Activated CD8-positive, alpha-beta T cell treated with anti-CD3 and anti-CD28 coated beads for 36 hours (primary cell): ENCODE measurements at regions not wholly inside any gene's neighbourhood (a gene's known extent, or its start where the extent isn't known, plus 50 kb on each side); places are given as distances from the start of the nearest gene placed in this dataset.

Source experiments
- ATAC-seq: fragments of 200-7000 bp; cut with Tn5 transposase; one replicate; pipeline ENCODE4 v1.10.0; 2021; ENCODE audit warnings: mild to moderate bottlenecking, moderate library complexity
- CTCF ChIA-PET: fragments of 350-600 bp; sonication (Branson Sonifier 250); formaldehyde crosslinking; loops from one replicate; lab custom pipeline; 2021; ENCODE audit warnings: antibody characterized with exemption; lab: Charles Lee
- POLR2A ChIA-PET: fragments of 350-600 bp; sonication (Branson Sonifier 250); formaldehyde crosslinking; loops from one replicate; lab custom pipeline; 2021; ENCODE audit warnings: antibody characterized with exemption; lab: Charles Lee
- DNase-seq: peaks from one replicate; pipeline ENCODE4 v3.0.0-alpha.2; 2020
- H3K27ac Mint-ChIP-seq: one replicate; pipeline ENCODE4 v1.8.0; 2021; ENCODE audit warnings: mild to moderate bottlenecking, mixed read lengths
- H3K27me3 Mint-ChIP-seq: one replicate; pipeline ENCODE4 v1.8.0; 2021; ENCODE audit warnings: mixed read lengths
- H3K36me3 Mint-ChIP-seq: one replicate; pipeline ENCODE4 v1.8.0; 2021; ENCODE audit warnings: low read depth, mixed read lengths
- H3K4me1 Mint-ChIP-seq: one replicate; pipeline ENCODE4 v1.8.0; 2021; ENCODE audit warnings: low read depth, mixed read lengths
- H3K4me3 Mint-ChIP-seq: one replicate; pipeline ENCODE4 v1.8.0; 2021; ENCODE audit warnings: mild to moderate bottlenecking, moderate library complexity, mixed read lengths
- H3K9me3 Mint-ChIP-seq: one replicate; pipeline ENCODE4 v1.8.0; 2021; ENCODE audit warnings: mixed read lengths
- intact Hi-C: fragments of 100-400 bp; cut with micrococcal nuclease; formaldehyde crosslinking; loops from one replicate; pipeline ENCODE4 v1.10.0; 2022
- TF ChIP-seq, protein P1 (sequence below): fragments of 200-600 bp; IDR thresholded peaks from one replicate; pipeline ENCODE4 v1.8.0; 2022; ENCODE audit warnings: antibody characterized with exemption, mild to moderate bottlenecking

DNA sequence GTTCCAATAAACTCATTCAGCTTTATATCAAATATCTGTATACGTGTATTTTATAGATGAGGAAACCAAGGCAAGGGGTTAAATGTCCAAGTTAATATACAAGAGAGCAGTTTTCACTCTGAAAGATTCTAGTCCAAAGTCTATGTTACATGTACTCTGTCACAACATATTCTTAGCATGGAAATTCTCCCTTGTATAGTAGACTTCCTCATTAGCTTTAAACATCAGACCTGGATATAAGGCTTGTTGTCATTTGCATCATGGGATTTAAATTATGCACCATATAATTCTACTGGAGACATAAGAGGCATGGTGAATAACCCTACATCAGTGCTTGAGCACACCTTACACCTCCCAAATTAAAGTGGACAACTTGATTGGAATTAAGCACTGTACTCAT, 681.9 kb upstream of the CCDC179 start:
- H3K9me3 Mint-ChIP-seq = peaks cover 2% of the 10 kb centered on the region
- intact Hi-C loops = no loop called here
- H3K4me3 Mint-ChIP-seq = no peak overlapping the region
- no peaks in the 10 kb centered on the region for H3K27me3 Mint-ChIP-seq
- TF ChIP-seq, protein P1, sequence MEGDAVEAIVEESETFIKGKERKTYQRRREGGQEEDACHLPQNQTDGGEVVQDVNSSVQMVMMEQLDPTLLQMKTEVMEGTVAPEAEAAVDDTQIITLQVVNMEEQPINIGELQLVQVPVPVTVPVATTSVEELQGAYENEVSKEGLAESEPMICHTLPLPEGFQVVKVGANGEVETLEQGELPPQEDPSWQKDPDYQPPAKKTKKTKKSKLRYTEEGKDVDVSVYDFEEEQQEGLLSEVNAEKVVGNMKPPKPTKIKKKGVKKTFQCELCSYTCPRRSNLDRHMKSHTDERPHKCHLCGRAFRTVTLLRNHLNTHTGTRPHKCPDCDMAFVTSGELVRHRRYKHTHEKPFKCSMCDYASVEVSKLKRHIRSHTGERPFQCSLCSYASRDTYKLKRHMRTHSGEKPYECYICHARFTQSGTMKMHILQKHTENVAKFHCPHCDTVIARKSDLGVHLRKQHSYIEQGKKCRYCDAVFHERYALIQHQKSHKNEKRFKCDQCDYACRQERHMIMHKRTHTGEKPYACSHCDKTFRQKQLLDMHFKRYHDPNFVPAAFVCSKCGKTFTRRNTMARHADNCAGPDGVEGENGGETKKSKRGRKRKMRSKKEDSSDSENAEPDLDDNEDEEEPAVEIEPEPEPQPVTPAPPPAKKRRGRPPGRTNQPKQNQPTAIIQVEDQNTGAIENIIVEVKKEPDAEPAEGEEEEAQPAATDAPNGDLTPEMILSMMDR = no peak
- DNase-seq (no peak), ATAC-seq (no peak)
- ChIA-PET CTCF (no interaction called here), POLR2A (no interaction called here)
- no peaks in the 10 kb centered on the region for H3K4me1 Mint-ChIP-seq
- H3K36me3 Mint-ChIP-seq = no peaks in the 10 kb centered on the region
- no peak overlapping the region for H3K27ac Mint-ChIP-seq

DNA sequence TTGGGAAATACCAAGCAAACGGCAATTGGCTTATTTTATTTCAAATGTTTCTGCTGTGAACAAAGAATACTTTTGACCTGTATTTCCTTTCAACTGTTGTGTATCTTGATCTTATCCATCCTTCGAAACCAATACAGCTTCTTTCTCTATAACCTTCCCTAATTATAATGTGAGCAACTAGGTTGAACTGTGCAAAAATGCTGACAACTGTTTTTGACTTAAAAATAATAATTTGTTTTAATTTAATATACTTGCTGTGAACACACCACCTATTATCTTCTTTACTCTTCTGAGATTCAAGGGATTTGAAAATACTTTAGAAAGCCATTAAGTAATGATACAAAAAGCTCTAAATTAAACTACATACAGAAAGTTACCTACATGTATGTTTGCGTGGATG, 682.5 kb upstream of the CCDC179 start:
- Mint-ChIP-seq H3K36me3 (no peaks in the 10 kb centered on the region), H3K27ac (no peak overlapping the region), H3K9me3 (peaks cover 2% of the 10 kb centered on the region), H3K4me3 (no peak overlapping the region), H3K4me1 (no peaks in the 10 kb centered on the region), H3K27me3 (no peaks in the 10 kb centered on the region)
- DNase-seq = no peak
- ATAC-seq = no peak
- intact Hi-C loops = no loop called here
- TF ChIP-seq, protein P1 = no peak
- ChIA-PET CTCF (no interaction called here), POLR2A (no interaction called here)

DNA sequence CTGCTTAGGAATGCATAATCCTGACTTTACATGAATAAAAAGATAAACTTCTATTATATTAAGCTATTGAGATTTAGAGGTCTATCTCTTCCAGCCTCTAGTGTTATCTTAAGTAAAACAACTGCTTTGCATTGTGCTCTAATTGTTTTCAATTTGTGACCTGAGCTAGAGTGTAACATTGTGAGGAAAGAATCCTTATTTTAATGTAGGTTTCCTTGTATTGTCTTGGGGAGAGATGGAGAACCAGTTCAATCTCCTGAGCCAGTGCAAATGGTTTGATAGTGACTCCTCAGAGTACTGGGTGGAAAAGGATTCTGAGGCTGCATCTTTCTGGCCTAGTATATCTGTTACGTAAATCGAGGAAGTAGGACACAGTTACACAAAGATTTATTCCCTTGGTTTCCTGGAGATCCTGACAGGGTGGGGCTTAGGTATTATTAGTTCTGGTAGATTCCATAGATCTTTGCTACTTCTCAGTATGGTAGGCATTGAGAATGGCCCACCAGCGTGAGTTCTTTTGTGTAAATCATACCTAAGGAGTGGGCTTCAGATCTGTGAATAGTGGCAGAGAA, 683.5 kb upstream of the CCDC179 start:
- H3K36me3 Mint-ChIP-seq = no peaks in the 10 kb centered on the region
- H3K9me3 Mint-ChIP-seq = peaks cover 2% of the 10 kb centered on the region
- intact Hi-C loops = no loop called here
- POLR2A ChIA-PET = no interaction called here
- no peak overlapping the region for H3K4me3 Mint-ChIP-seq
- TF ChIP-seq, protein P1 = no peak
- CTCF ChIA-PET = no interaction called here
- no peak overlapping the region for H3K27ac Mint-ChIP-seq
- no peaks in the 10 kb centered on the region for H3K27me3 Mint-ChIP-seq
- no peaks in the 10 kb centered on the region for H3K4me1 Mint-ChIP-seq
- DNase-seq = no peak
- ATAC-seq = no peak

DNA sequence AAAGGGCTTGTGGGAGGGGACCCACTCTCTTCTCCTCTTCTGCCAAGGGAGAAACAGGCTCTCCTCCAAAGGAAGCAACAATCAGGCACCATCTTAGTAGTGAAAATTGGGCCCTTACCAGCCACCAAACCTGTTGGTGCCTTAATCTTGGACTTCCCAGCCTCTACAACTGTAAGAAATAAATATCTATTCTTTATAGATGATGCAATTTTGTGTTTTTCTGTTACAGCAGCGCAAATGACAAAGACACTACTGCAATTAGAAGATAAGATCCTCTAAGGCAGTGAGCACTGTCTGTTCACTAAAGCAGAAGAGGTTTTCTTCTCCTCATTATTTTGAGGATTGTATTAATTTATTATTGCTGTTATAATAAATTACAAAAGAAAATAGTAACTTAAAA, 691.4 kb upstream of the CCDC179 start:
- ChIA-PET CTCF (no interaction called here), POLR2A (no interaction called here)
- Mint-ChIP-seq H3K4me3 (no peak overlapping the region), H3K27ac (no peak overlapping the region), H3K27me3 (no peaks in the 10 kb centered on the region), H3K36me3 (no peaks in the 10 kb centered on the region), H3K9me3 (peaks cover 5% of the 10 kb centered on the region), H3K4me1 (no peaks in the 10 kb centered on the region)
- DNase-seq (no peak), ATAC-seq (no peak)
- intact Hi-C loops = no loop called here
- TF ChIP-seq, protein P1 = no peak

DNA sequence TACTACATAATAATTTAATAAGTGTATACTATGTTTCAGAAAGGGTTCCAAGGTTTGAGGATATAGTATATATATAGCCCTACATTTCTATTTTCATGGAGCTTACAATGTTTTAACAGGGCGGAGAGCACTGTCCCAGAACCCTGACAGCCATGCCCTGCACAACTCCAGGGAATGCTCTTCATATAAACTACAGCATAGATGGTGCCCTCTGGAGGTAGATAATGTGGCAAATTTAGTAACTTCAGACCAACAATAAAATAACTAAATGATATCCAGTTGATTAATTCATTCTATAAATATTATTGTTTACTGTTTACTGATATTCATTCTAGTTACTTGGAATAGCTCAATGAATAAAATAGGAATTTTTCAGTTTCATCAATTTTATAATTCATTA, 693.7 kb upstream of the CCDC179 start:
- H3K9me3 Mint-ChIP-seq = peaks cover 5% of the 10 kb centered on the region
- no peak overlapping the region for H3K4me3 Mint-ChIP-seq
- POLR2A ChIA-PET = no interaction called here
- H3K36me3 Mint-ChIP-seq = no peaks in the 10 kb centered on the region
- ATAC-seq (no peak), DNase-seq (no peak)
- H3K27me3 Mint-ChIP-seq = no peaks in the 10 kb centered on the region
- no peaks in the 10 kb centered on the region for H3K4me1 Mint-ChIP-seq
- CTCF ChIA-PET = no interaction called here
- TF ChIP-seq, protein P1 = no peak
- intact Hi-C loops = no loop called here
- no peak overlapping the region for H3K27ac Mint-ChIP-seq
